ENCODE measurements at regions not wholly inside any gene's neighbourhood (a gene's known extent, or its start where the extent isn't known, plus 50 kb on each side); places are given as distances from the start of the nearest gene placed in this dataset.
A peak's percentile ranks its signal among the peaks of the same experiment; 100 is the strongest.

DNA sequence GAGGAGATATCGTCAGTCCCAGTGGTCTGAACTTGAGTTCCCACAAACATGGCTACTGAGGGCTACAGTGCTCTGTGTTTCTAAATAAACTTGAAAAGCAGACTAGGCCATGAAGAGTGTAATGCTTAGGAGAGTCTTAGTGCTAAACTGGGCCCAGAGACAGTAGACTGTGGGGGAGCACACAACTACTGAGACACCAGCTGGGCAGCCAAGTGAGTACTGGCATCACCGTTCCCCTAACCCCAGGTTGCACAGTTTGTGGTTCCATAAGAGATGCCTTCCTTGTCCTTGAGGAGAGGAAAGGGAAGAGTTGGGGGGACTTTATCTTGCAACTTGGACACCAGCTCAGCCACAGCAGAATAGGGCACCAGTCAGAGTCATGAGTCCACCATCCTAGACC lies 172.1 kb upstream of the DMRTA1 start:
- DNase-seq (ENCODE audit: low read depth in 1 of 2, low spot score in 2 of 2), result no peak
- Histone ChIP-seq H3K4me1 (replicated peaks) (no peaks in the 10 kb centered on the region), H3K36me3 (no peaks in the 10 kb centered on the region), H3K4me3 (no peak overlapping the region), H3K27ac (no peak overlapping the region), H3K27me3 (replicated peaks) (no peaks in the 10 kb centered on the region), H3K9me3 (replicated peaks) (no peaks in the 10 kb centered on the region)

GRCh38 chr9:22278426-22278825 lies 168.2 kb upstream of the DMRTA1 start:
- H3K4me3 ChIP-seq, result no peak overlapping the region
- H3K9me3 ChIP-seq (replicated peaks), result no peaks in the 10 kb centered on the region
- H3K36me3 ChIP-seq, result no peaks in the 10 kb centered on the region
- no peaks in the 10 kb centered on the region for H3K4me1 ChIP-seq (replicated peaks)
- no peak overlapping the region for H3K27ac ChIP-seq
- no peaks in the 10 kb centered on the region for H3K27me3 ChIP-seq (replicated peaks)
- DNase-seq (ENCODE audit: low read depth in 1 of 2, low spot score in 2 of 2), result no peak

DNA sequence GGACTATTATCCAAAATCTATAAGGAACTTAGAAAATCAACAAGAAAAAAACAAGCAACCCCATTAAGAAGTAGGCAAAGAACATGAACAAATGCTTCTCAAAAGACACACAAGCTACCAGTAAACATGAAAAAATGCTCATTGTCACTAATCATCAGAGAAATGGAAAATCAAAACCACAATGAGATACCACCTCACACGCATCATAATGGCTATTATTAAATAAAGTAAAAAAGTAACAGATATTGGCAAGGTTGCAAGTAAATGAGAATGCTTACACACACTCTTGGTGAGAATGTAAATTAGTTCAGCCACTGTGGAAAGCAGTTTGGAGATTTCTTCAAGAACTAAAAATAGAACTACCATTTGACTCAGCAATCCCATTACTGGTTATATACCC lies 167.0 kb upstream of the DMRTA1 start:
- Histone ChIP-seq H3K27me3 (replicated peaks) (no peaks in the 10 kb centered on the region), H3K36me3 (no peaks in the 10 kb centered on the region), H3K4me1 (replicated peaks) (no peaks in the 10 kb centered on the region), H3K4me3 (no peak overlapping the region), H3K27ac (no peak overlapping the region), H3K9me3 (replicated peaks) (no peaks in the 10 kb centered on the region)
- DNase-seq (ENCODE audit: low read depth in 1 of 2, low spot score in 2 of 2), result no peak

DNA sequence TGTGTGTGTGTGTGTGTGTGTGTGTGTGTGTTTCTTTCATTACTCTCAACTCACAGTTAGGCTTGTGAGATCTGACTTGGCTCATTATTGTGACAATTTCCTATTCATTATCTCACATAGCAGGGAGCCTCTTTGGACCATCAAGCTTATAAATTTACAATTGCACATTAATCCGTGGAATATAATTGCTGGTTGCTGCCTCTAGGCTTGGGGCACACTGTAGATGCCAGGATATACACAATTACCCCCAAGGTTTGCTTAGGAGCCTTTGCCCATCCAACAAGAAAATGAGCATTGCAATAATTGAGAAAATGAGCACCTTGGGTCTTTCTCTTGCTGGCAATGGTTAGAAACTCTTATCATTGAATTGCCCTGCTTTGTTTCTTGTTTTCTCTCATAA lies 161.6 kb upstream of the DMRTA1 start:
- H3K4me1 ChIP-seq (replicated peaks), result no peaks in the 10 kb centered on the region
- no peak overlapping the region for H3K27ac ChIP-seq
- DNase-seq (ENCODE audit: low read depth in 1 of 2, low spot score in 2 of 2), result no peak
- H3K4me3 ChIP-seq, result no peak overlapping the region
- H3K36me3 ChIP-seq, result no peaks in the 10 kb centered on the region
- no peaks in the 10 kb centered on the region for H3K9me3 ChIP-seq (replicated peaks)
- H3K27me3 ChIP-seq (replicated peaks), result no peaks in the 10 kb centered on the region

GRCh38 chr9:22286661-22287060 lies 160.0 kb upstream of the DMRTA1 start:
- H3K27ac ChIP-seq, result no peak overlapping the region
- H3K4me3 ChIP-seq, result no peak overlapping the region
- DNase-seq (ENCODE audit: low read depth in 1 of 2, low spot score in 2 of 2), result no peak
- H3K27me3 ChIP-seq (replicated peaks), result no peaks in the 10 kb centered on the region
- H3K36me3 ChIP-seq, result no peaks in the 10 kb centered on the region
- H3K4me1 ChIP-seq (replicated peaks), result no peaks in the 10 kb centered on the region
- no peaks in the 10 kb centered on the region for H3K9me3 ChIP-seq (replicated peaks)

DNA sequence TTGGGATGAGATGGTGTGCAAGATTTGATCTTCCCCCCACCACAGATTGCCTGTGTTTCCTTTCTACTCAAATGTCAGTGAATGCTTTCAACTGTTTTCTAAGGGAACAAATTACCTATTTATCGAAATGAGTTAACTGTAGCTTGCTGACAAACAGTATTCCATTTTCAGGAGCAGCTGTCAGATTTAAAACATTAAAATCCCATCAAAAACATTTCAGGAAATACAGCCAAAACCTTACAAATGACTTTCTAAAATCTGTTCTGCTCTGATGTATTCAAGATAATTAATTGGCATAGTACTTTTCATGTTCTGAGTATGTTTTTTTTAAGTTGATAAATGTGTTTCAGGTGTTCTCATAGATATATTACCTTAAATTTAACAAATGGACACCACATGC lies 158.0 kb upstream of the DMRTA1 start:
- H3K27me3 ChIP-seq (replicated peaks), result no peaks in the 10 kb centered on the region
- no peak for DNase-seq (ENCODE audit: low read depth in 1 of 2, low spot score in 2 of 2)
- no peaks in the 10 kb centered on the region for H3K36me3 ChIP-seq
- H3K4me3 ChIP-seq, result no peak overlapping the region
- H3K4me1 ChIP-seq (replicated peaks), result no peaks in the 10 kb centered on the region
- H3K9me3 ChIP-seq (replicated peaks), result no peaks in the 10 kb centered on the region
- no peak overlapping the region for H3K27ac ChIP-seq

- peak; percentile 6 to 34 for DNase-seq (ENCODE audit: low read depth in 1 of 2, low spot score in 2 of 2)
- Histone ChIP-seq H3K4me3 (no peak overlapping the region), H3K9me3 (replicated peaks) (no peaks in the 10 kb centered on the region), H3K27ac (no peak overlapping the region), H3K4me1 (replicated peaks) (no peaks in the 10 kb centered on the region), H3K27me3 (replicated peaks) (no peaks in the 10 kb centered on the region), H3K36me3 (no peaks in the 10 kb centered on the region)
Observed at GRCh38 chr9:22307013-22307711, 139.5 kb upstream of the DMRTA1 start.

- Histone ChIP-seq H3K36me3 (no peaks in the 10 kb centered on the region), H3K4me1 (replicated peaks) (no peaks in the 10 kb centered on the region), H3K27me3 (replicated peaks) (no peaks in the 10 kb centered on the region), H3K27ac (no peak overlapping the region), H3K4me3 (no peak overlapping the region), H3K9me3 (replicated peaks) (no peaks in the 10 kb centered on the region)
- DNase-seq (ENCODE audit: low read depth in 1 of 2, low spot score in 2 of 2), result no peak
Observed at GRCh38 chr9:22308177-22308576, 138.4 kb upstream of the DMRTA1 start.

DNA sequence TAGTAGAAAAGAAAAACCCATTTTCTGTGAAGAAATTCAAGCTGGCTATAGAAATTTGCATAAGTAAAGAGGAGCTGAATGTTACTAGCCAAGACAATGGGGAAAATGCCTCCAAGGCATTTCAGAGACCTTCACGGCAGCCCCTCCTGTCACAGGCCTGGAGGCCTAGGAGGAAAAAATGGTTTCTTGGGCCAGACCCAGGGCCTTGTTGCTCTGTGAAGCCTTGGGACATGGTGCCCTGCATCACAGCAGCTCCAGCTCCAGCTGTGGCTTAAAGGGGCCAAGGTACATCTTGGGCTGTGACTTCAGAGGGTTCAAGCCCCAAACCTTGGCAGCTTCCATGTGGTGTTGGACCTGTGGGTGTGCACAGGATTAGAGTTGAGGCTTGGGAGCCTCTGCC lies 130.0 kb upstream of the DMRTA1 start:
- H3K4me3 ChIP-seq, result no peak overlapping the region
- no peaks in the 10 kb centered on the region for H3K27me3 ChIP-seq (replicated peaks)
- no peak overlapping the region for H3K27ac ChIP-seq
- H3K36me3 ChIP-seq, result no peaks in the 10 kb centered on the region
- H3K9me3 ChIP-seq (replicated peaks), result no peaks in the 10 kb centered on the region
- DNase-seq (ENCODE audit: low read depth in 1 of 2, low spot score in 2 of 2), result no peak
- H3K4me1 ChIP-seq (replicated peaks), result no peaks in the 10 kb centered on the region

DNA sequence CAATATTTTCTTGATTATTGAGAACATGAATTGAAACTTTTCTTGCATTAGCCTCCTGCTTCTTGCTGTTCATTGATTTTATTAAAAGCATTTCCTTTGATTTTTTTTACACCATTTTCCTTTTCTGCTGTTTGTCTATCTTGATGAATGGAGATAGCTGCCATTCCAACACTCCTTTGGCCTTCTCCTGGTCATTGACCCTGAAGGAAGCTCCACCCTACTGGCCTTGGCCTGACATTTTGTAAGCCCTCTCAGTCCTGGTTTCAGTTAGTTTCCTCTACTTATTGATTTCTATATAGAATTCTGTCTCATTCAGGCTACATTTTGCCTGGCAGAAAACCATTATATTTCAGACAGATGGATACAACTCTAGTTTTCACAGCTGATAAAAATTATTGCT lies 115.1 kb upstream of the DMRTA1 start:
- H3K27me3 ChIP-seq (replicated peaks), result no peaks in the 10 kb centered on the region
- H3K4me1 ChIP-seq (replicated peaks), result no peaks in the 10 kb centered on the region
- H3K27ac ChIP-seq, result no peak overlapping the region
- DNase-seq (ENCODE audit: low read depth in 1 of 2, low spot score in 2 of 2), result no peak
- H3K9me3 ChIP-seq (replicated peaks), result no peaks in the 10 kb centered on the region
- no peaks in the 10 kb centered on the region for H3K36me3 ChIP-seq
- H3K4me3 ChIP-seq, result no peak overlapping the region

GRCh38 chr9:22332202-22332601 lies 114.4 kb upstream of the DMRTA1 start:
- Histone ChIP-seq H3K27me3 (replicated peaks) (no peaks in the 10 kb centered on the region), H3K36me3 (no peaks in the 10 kb centered on the region), H3K9me3 (replicated peaks) (no peaks in the 10 kb centered on the region), H3K27ac (no peak overlapping the region), H3K4me1 (replicated peaks) (no peaks in the 10 kb centered on the region), H3K4me3 (no peak overlapping the region)
- no peak for DNase-seq (ENCODE audit: low read depth in 1 of 2, low spot score in 2 of 2)

DNA sequence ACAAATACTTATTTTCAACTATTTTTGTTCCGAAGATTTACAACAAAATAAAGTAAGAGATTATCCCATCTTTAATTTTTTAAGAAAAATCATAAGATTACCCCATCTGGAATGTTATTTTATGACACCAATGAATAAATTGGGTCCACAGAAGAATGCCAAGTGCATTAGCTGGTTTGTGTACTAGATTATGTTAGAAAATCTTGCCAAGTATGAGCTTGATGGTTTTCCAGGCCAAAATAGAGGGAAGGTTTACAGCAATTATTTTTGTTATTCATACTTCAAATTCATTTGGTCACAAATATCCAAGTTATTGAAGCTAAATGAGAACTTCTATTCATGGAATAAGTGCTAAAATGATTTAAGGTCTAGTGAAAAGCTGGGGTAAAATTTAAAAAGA lies 109.4 kb upstream of the DMRTA1 start:
- H3K9me3 ChIP-seq (replicated peaks), result no peaks in the 10 kb centered on the region
- H3K27ac ChIP-seq, result no peak overlapping the region
- no peak overlapping the region for H3K4me3 ChIP-seq
- H3K36me3 ChIP-seq, result no peaks in the 10 kb centered on the region
- no peaks in the 10 kb centered on the region for H3K27me3 ChIP-seq (replicated peaks)
- peaks cover 6% of the 10 kb centered on the region for H3K4me1 ChIP-seq (replicated peaks)
- no peak for DNase-seq (ENCODE audit: low read depth in 1 of 2, low spot score in 2 of 2)

DNA sequence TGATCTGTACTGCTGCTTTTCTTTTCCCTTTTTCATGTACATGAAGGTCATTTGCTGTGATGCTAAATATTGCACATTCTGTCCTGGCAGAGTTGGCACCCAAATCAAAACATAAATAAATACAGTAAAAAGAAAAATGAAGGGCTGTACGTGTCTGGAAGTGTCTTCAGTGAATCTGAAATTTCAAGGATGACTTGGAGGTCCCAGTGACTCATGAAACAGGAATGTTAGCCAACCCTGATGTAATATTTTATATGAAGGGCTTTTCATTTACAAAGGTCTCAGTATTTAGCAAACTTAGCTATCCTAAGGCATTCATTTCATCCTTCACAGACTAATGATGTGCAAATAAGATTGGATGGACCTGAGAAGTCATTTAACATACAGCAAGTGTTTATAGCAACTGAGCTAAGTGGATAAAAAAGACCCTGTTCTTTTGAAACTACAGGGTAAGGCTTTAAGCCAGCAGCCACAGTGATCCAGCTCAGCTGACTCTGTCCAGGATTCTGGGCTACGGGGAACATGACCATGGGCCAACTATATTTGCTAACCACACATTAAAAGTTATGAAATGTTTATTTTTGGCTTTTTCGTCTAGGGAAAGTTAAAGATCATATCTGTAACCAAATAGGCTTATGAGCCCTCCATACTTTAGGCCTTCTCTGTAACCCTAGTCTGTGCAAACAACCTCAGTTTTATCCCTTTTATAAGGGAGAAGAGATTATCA lies 104.0 kb upstream of the DMRTA1 start:
- Histone ChIP-seq H3K36me3 (no peaks in the 10 kb centered on the region), H3K9me3 (replicated peaks) (no peaks in the 10 kb centered on the region), H3K27ac (peak overlapping the region; percentile 73), H3K27me3 (replicated peaks) (no peaks in the 10 kb centered on the region), H3K4me1 (replicated peaks) (peaks cover 20% of the 10 kb centered on the region), H3K4me3 (no peak overlapping the region)
- peak; percentile 48 to 80 for DNase-seq (ENCODE audit: low read depth in 1 of 2, low spot score in 2 of 2)

DNA sequence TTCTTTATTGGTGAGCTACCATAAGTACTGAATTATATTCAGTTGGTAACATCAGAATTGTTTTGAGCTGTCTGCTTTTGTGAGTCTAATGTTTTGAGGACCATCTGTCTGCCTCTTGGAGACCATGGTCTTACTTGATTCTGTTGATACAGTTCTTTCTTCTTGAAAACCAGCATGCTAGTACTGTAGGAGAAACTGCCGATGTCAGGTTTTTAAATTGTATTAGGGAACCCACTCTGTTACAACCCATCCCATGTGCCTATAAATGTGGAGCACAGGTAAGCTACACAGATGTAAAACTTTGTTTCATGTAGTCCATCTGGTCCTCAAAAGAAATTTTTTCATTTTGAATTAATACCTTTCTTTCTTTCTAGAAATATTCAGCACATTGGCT lies 103.4 kb upstream of the DMRTA1 start:
- Histone ChIP-seq H3K27ac (peak overlapping the region; percentile 73), H3K27me3 (replicated peaks) (no peaks in the 10 kb centered on the region), H3K4me1 (replicated peaks) (peaks cover 20% of the 10 kb centered on the region), H3K4me3 (no peak overlapping the region), H3K36me3 (no peaks in the 10 kb centered on the region), H3K9me3 (replicated peaks) (no peaks in the 10 kb centered on the region)
- DNase-seq (ENCODE audit: low read depth in 1 of 2, low spot score in 2 of 2), result no peak
